ENCODE measurements at regions not wholly inside any gene's neighbourhood (a gene's known extent, or its start where the extent isn't known, plus 50 kb on each side); places are given as distances from the start of the nearest gene placed in this dataset.

- ATAC-seq, result no peak
- Histone ChIP-seq H3K4me3 (no peak overlapping the region), H3K4me2 (no peak overlapping the region), H3K4me1 (no peaks in the 10 kb centered on the region), H3K9me3 (no peaks in the 10 kb centered on the region), H3K27ac (no peak overlapping the region)
- no peak for DNase-seq (ENCODE audit: low read depth in 1 of 2, low spot score in 1 of 2)
- TF ChIP-seq TP53 (CRISPR knock-in tag; IDR thresholded peaks at IDR 0.05) (no peak), USF2 (IDR thresholded peaks at IDR 0.05) (no peak), SMC3 (IDR thresholded peaks at IDR 0.05) (no peak), HES2 (IDR thresholded peaks at IDR 0.05) (no peak), FOXS1 (CRISPR knock-in tag; IDR thresholded peaks at IDR 0.05) (no peak), ZC3H11A (IDR thresholded peaks at IDR 0.05) (no peak), EHF (CRISPR knock-in tag; IDR thresholded peaks at IDR 0.05) (no peak), EHMT2 (IDR thresholded peaks at IDR 0.05; ENCODE audit: low read depth) (no peak), KDM5A (IDR thresholded peaks at IDR 0.05) (no peak), NFE2L2 (conservative IDR thresholded peaks at IDR 0.05; ENCODE audit: low read length) (no peak), HOXB5 (CRISPR knock-in tag; IDR thresholded peaks at IDR 0.05) (no peak), RNF2 (IDR thresholded peaks at IDR 0.05; ENCODE audit: borderline replicate concordance, low read depth) (no peak), CHD4 (IDR thresholded peaks at IDR 0.05; ENCODE audit: borderline replicate concordance) (no peak), KDM1A (IDR thresholded peaks at IDR 0.05; ENCODE audit: low read depth) (no peak), ELK1 (IDR thresholded peaks at IDR 0.05; ENCODE audit: low read depth, low read length) (no peak), RARB (CRISPR knock-in tag; IDR thresholded peaks at IDR 0.05) (no peak), GATA3 (IDR thresholded peaks at IDR 0.05; ENCODE audit: borderline replicate concordance) (no peak), JUN (IDR thresholded peaks at IDR 0.05) (no peak)
- CTCF ChIA-PET, result no interaction called here
- 55% methylated on average over 7 of the region's 7 CpGs for WGBS (ENCODE audit: missing lambda C conversion rate)
- POLR2A ChIA-PET, result no interaction called here
- FAIRE-seq, result no peak
Observed at GRCh38 chr20:24738981-24739633, 210.0 kb upstream of the CST7 start.

- no peak for FAIRE-seq
Observed at GRCh38 chr20:24739746-24740145, 209.3 kb upstream of the CST7 start.

GRCh38 chr20:24741493-24742072 lies 207.5 kb upstream of the CST7 start:
- no peak for ATAC-seq
- no peak for DNase-seq (ENCODE audit: low read depth in 1 of 2, low spot score in 1 of 2)
- no peak overlapping the region for H3K27ac ChIP-seq
- POLR2A ChIA-PET, result no interaction called here
- no peaks in the 10 kb centered on the region for H3K9me3 ChIP-seq
- CTCF ChIA-PET, result interaction anchor here (1.4 kb wide), 1 partner anchor 40 kb away, joined by 3 read pairs; no protein-coding TSS in a partner anchor
- H3K4me1 ChIP-seq, result peaks cover 11% of the 10 kb centered on the region
- no peak overlapping the region for H3K4me2 ChIP-seq
- 84% methylated on average over 11 of the region's 11 CpGs for WGBS (ENCODE audit: missing lambda C conversion rate)
- H3K4me3 ChIP-seq, result no peak overlapping the region
- FAIRE-seq, result no peak
- TF ChIP-seq RNF2 (IDR thresholded peaks at IDR 0.05; ENCODE audit: borderline replicate concordance, low read depth) (no peak), ZFP36 (IDR thresholded peaks at IDR 0.05; ENCODE audit: borderline replicate concordance, partially characterized antibody) (no peak), FOXS1 (CRISPR knock-in tag; IDR thresholded peaks at IDR 0.05) (no peak), BCL3 (IDR thresholded peaks at IDR 0.05) (no peak), GATA3 (IDR thresholded peaks at IDR 0.05; ENCODE audit: borderline replicate concordance) (no peak), HES2 (IDR thresholded peaks at IDR 0.05) (no peak), RAD21 (conservative IDR thresholded peaks at IDR 0.05 in 1 of 2, IDR thresholded peaks at IDR 0.05 in 1 of 2) (no peak), MAX (IDR thresholded peaks at IDR 0.05) (no peak), CEBPB (IDR thresholded peaks at IDR 0.05) (no peak), ZNF302 (CRISPR knock-in tag; IDR thresholded peaks at IDR 0.05) (no peak), REST (IDR thresholded peaks at IDR 0.05) (no peak)

More at GRCh38 chr20:24739746-24740145, 209.3 kb upstream of the CST7 start:
- H3K4me3 ChIP-seq, result no peak overlapping the region
- H3K4me2 ChIP-seq, result no peak overlapping the region
- H3K27ac ChIP-seq, result no peak overlapping the region
- 24% methylated on average over 1 of the region's 1 CpG for WGBS (ENCODE audit: missing lambda C conversion rate)
- H3K9me3 ChIP-seq, result no peaks in the 10 kb centered on the region
- POLR2A ChIA-PET, result no interaction called here
- no peak for ATAC-seq
- TF ChIP-seq MYC (IDR thresholded peaks at IDR 0.05; ENCODE audit: borderline replicate concordance, low read length) (no peak), NFE2L2 (conservative IDR thresholded peaks at IDR 0.05; ENCODE audit: low read length) (no peak), SMC3 (IDR thresholded peaks at IDR 0.05) (no peak), HOXB5 (CRISPR knock-in tag; IDR thresholded peaks at IDR 0.05) (no peak)
- CTCF ChIA-PET, result no interaction called here
- no peak for DNase-seq (ENCODE audit: low read depth in 1 of 2, low spot score in 1 of 2)
- H3K4me1 ChIP-seq, result no peaks in the 10 kb centered on the region

Data from A549 (cell line).